ENCODE measurements at regions not wholly inside any gene's neighbourhood (a gene's known extent, or its start where the extent isn't known, plus 50 kb on each side); places are given as distances from the start of the nearest gene placed in this dataset.

DNA sequence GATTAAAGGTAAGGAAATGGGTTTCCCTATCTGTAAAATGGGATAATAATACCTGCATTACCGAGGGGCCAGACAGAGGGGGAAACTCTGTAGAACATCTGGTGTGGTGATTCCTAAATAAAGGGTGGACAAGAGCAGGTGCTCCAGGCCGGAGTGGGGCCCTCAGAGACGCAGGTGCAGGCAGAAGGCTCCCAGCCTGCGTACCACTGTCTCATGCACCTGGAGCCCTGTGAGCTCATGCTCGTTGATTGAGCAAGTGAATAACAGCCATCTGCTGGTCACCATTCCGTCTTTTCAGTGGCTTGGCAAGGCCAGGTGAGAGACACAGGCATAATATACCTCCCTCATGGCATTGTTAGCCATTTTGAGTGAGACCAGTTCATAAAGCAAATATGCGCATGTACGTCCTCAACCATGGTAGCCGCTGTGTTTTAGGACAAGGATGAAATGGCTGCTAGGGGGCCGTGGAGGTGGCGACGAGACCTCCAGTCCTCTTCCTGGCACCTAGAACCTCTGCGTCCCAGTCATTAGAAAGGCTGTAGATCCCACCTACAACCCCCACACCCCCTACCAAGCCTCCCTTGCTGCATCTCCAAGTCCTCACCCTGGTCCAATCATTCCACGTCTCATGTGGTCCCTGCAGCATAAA, 198.0 kb upstream of the MVB12B start:
- FAIRE-seq (no peak), DNase-seq (ENCODE audit: low read depth in 1 of 2, low spot score in 2 of 2) (peak in 1 of 2 experiments; percentile 34)
- Histone ChIP-seq H2BK120ac (replicated peaks; ENCODE audit: low read depth, low read length) (no peak overlapping the region), H3K23ac (ENCODE audit: insufficient read length) (no peak overlapping the region), H2AK5ac (ENCODE audit: low read depth, low read length) (no peak overlapping the region), H3K14ac (ENCODE audit: insufficient read length) (no peak overlapping the region), H4K5ac (ENCODE audit: insufficient read length, low read depth, low read length) (no peak overlapping the region), H3K36me3 (ENCODE audit: control insufficient read depth in 2 of 4, insufficient read depth in 4 of 4, low read length in 3 of 4) (no peaks in the 10 kb centered on the region), H4K8ac (ENCODE audit: extremely low read depth, insufficient read depth, low read length) (no peak overlapping the region), H2BK5ac (ENCODE audit: low read depth, low read length) (no peak overlapping the region), H3K27me3 (replicated peaks in 1 of 4; ENCODE audit: control insufficient read depth in 3 of 4, extremely low read depth in 1 of 4, insufficient read depth in 3 of 4, low read length in 3 of 4) (no peaks in the 10 kb centered on the region), H4K91ac (replicated peaks; ENCODE audit: insufficient read length, low read length) (no peak overlapping the region), H3K56ac (replicated peaks; ENCODE audit: insufficient read length, low read depth, low read length) (no peak overlapping the region), H3K79me1 (ENCODE audit: low read depth, low read length) (no peaks in the 10 kb centered on the region), H2BK20ac (ENCODE audit: low read length) (no peak overlapping the region), H3K27ac (ENCODE audit: low read depth, low read length) (no peak overlapping the region), H3K4ac (replicated peaks; ENCODE audit: insufficient read length, low read depth, low read length) (no peak overlapping the region), H3K4me2 (ENCODE audit: insufficient read depth in 1 of 2, low read depth in 2 of 2, low read length in 2 of 2) (no peak overlapping the region), H4K20me1 (replicated peaks in 1 of 2; ENCODE audit: control insufficient read depth in 1 of 2, insufficient read depth in 2 of 2, low read length in 2 of 2) (no peaks in the 10 kb centered on the region), H3K18ac (ENCODE audit: extremely low read depth, low read length) (no peak overlapping the region), H3K4me1 (replicated peaks in 1 of 4; ENCODE audit: control insufficient read depth in 3 of 4, insufficient read depth in 4 of 4, low read length in 3 of 4) (no peaks in the 10 kb centered on the region; a peak in 1 of 7 replicates), H3K79me2 (ENCODE audit: control insufficient read depth in 1 of 2, insufficient read depth in 2 of 2, low read length in 2 of 2) (no peaks in the 10 kb centered on the region), H3K4me3 (ENCODE audit: extremely low read depth in 1 of 4, insufficient read depth in 2 of 4, low read depth in 3 of 4, low read length in 4 of 4) (no peak overlapping the region), H2AFZ (ENCODE audit: low read length) (no peak overlapping the region), H2BK12ac (ENCODE audit: low read depth, low read length) (no peak overlapping the region), H3K23me2 (ENCODE audit: low read depth, low read length) (no peaks in the 10 kb centered on the region), H3K9ac (replicated peaks in 1 of 4; ENCODE audit: extremely low read depth in 1 of 4, low read depth in 3 of 4, low read length in 3 of 4) (no peak overlapping the region), H3K9me3 (ENCODE audit: insufficient read depth in 2 of 2, low read depth in 1 of 2, low read length in 1 of 2) (peaks cover 0 to 3% of the 10 kb centered on the region in 2 experiments; a peak in 1 of 4 replicates), H2BK15ac (ENCODE audit: low read length) (no peak overlapping the region)
- CTCF ChIA-PET (ENCODE audit: partially characterized antibody) = interaction anchor here (0.6 to 1.0 kb wide), 4 partner anchors 13 to 143 kb away, joined by 3 read pairs; no protein-coding TSS in a partner anchor
- POLR2A ChIA-PET (ENCODE audit: partially characterized antibody) = no interaction called here
- 95% methylated on average over 14 of the region's 14 CpGs; no CpG with 5 or more reads in 1 of the 2 experiments for WGBS, 2 experiments (ENCODE audit: extremely low coverage in 1 of 2, insufficient coverage in 1 of 2, insufficient read length in 1 of 2, insufficient replicate concordance in 2 of 2, low coverage in 1 of 2, low lambda C conversion rate in 2 of 2, missing lambda C conversion rate in 1 of 2)
- TF ChIP-seq MAX (IDR thresholded peaks at IDR 0.05) (no peak), SAP30 (IDR thresholded peaks at IDR 0.05; ENCODE audit: insufficient read depth, insufficient replicate concordance, low read length) (no peak), CEBPB (IDR thresholded peaks at IDR 0.05; ENCODE audit: low read depth, low read length) (no peak), SIX5 (IDR thresholded peaks at IDR 0.05; ENCODE audit: low read depth, low read length) (no peak), TEAD4 (IDR thresholded peaks at IDR 0.05; ENCODE audit: low read depth, low read length) (no peak), RFX5 (IDR thresholded peaks at IDR 0.05; ENCODE audit: borderline replicate concordance, low read depth, low read length) (no peak), MAFK (IDR thresholded peaks at IDR 0.05; ENCODE audit: low read depth, low read length) (no peak), YY1 (IDR thresholded peaks at IDR 0.05; ENCODE audit: low read depth, low read length) (no peak), RAD21 (IDR thresholded peaks at IDR 0.05 in 1 of 2, conservative IDR thresholded peaks at IDR 0.05 in 1 of 2; ENCODE audit: low read depth in 2 of 2, low read length in 2 of 2) (no peak), BCL11A (IDR thresholded peaks at IDR 0.05; ENCODE audit: low read depth in 2 of 2, low read length in 2 of 2) (no peak), GABPA (IDR thresholded peaks at IDR 0.05; ENCODE audit: borderline replicate concordance, insufficient read depth, low read length) (no peak), CHD1 (IDR thresholded peaks at IDR 0.05; ENCODE audit: low read depth, low read length) (no peak)
- TF ChIP-seq, protein P1, sequence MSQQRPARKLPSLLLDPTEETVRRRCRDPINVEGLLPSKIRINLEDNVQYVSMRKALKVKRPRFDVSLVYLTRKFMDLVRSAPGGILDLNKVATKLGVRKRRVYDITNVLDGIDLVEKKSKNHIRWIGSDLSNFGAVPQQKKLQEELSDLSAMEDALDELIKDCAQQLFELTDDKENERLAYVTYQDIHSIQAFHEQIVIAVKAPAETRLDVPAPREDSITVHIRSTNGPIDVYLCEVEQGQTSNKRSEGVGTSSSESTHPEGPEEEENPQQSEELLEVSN (IDR thresholded peaks at IDR 0.05) = no peak
